ENCODE measurements at regions not wholly inside any gene's neighbourhood (a gene's known extent, or its start where the extent isn't known, plus 50 kb on each side); places are given as distances from the start of the nearest gene placed in this dataset.

GRCh38 chr11:42237701-42238235 is 778.3 kb upstream of the LRRC4C start:
- TF ChIP-seq CTCF (IDR thresholded peaks at IDR 0.05) (no peak), POLR2A (IDR thresholded peaks at IDR 0.05) (no peak)

Measured in Peyer's patch (tissue), 4 donors.